OCI-LY7 (cell line): ENCODE measurements at regions not wholly inside any gene's neighbourhood (a gene's known extent, or its start where the extent isn't known, plus 50 kb on each side); places are given as distances from the start of the nearest gene placed in this dataset.

Experiments used
- BruUV-seq: library from RNA; stranded (reverse); fragments of 400-500 nt; replicated peaks from 2 replicates; lab custom pipeline; 2021; lab: Mats Ljungman, UMichigan
- CTCF ChIA-PET: fragments of 300-600 bp; sonication (Branson Sonifier 250); formaldehyde crosslinking; loops from one replicate; lab custom pipeline; 2022; ENCODE audit warnings: antibody characterized with exemption; ENCODE audit not compliant: unreplicated experiment; lab: Charles Lee
- POLR2A ChIA-PET: fragments of 300-600 bp; sonication (Branson Sonifier 250); formaldehyde crosslinking; loops from one replicate; lab custom pipeline; 2022; ENCODE audit warnings: antibody characterized with exemption; lab: Charles Lee
- DNase-seq: peaks from one replicate; pipeline ENCODE4 v3.0.0-alpha.2; 2015; ENCODE audit warnings: low spot score
- H2AFZ ChIP-seq: fragments of 200-600 bp; sonication (generic), shearing (Covaris generic); 2 replicates; pipeline ENCODE4 v1.6.1; 2014; ENCODE audit warnings: mild to moderate bottlenecking, antibody characterized with exemption, low read length, moderate library complexity
- H3K27ac ChIP-seq: fragments of 200-600 bp; sonication (generic); 2 replicates; pipeline ENCODE4 v1.5.1; 2014; ENCODE audit warnings: mixed run types, low read depth, mild to moderate bottlenecking, moderate library complexity, low read length, inconsistent platforms; ENCODE audit not compliant: poor library complexity, severe bottlenecking
- H3K36me3 ChIP-seq: fragments of 200-600 bp; sonication (generic); 2 replicates; pipeline ENCODE4 v1.6.1; 2014; ENCODE audit warnings: mild to moderate bottlenecking, antibody characterized with exemption, low read length, moderate library complexity, mixed read lengths; ENCODE audit not compliant: insufficient read depth
- H3K4me1 ChIP-seq: fragments of 200-600 bp; sonication (generic); 2 replicates; pipeline ENCODE4 v1.5.1; 2014; ENCODE audit warnings: mild to moderate bottlenecking, low read length; ENCODE audit not compliant: insufficient read depth, poor library complexity, severe bottlenecking
- H3K4me2 ChIP-seq: fragments of 200-600 bp; sonication (generic); 2 replicates; pipeline ENCODE4 v1.6.1; 2014; ENCODE audit warnings: mild to moderate bottlenecking, low read length
- H3K4me3 ChIP-seq: fragments of 200-600 bp; sonication (generic); 2 replicates; pipeline ENCODE4 v1.5.1; 2014; ENCODE audit warnings: mild to moderate bottlenecking, low read depth, low read length; ENCODE audit not compliant: poor library complexity, severe bottlenecking
- H3K79me2 ChIP-seq: fragments of 200-600 bp; sonication (generic); 2 replicates; pipeline ENCODE4 v1.6.1; 2016; ENCODE audit warnings: low read depth, mild to moderate bottlenecking, low read length, moderate library complexity, mixed read lengths; ENCODE audit not compliant: insufficient read depth
- H3K9me2 ChIP-seq: fragments of 200-600 bp; sonication (generic); 2 replicates; pipeline ENCODE4 v1.6.1; 2016; ENCODE audit warnings: mild to moderate bottlenecking, low read length, mixed read lengths; ENCODE audit not compliant: insufficient read depth
- H3K9me3 ChIP-seq: fragments of 200-600 bp; sonication (generic); 2 replicates; pipeline ENCODE4 v1.6.1; 2014; ENCODE audit warnings: mild to moderate bottlenecking, mixed run types, low read length, mixed read lengths
- H4K20me1 ChIP-seq: fragments of 200-600 bp; sonication (generic); 2 replicates; pipeline ENCODE4 v1.6.1; 2014; ENCODE audit warnings: mild to moderate bottlenecking, antibody characterized with exemption, low read length, moderate library complexity, mixed read lengths; ENCODE audit not compliant: insufficient read depth
- CTCF ChIP-seq: fragments of 200-600 bp; sonication (generic); conservative IDR thresholded peaks from 2 replicates; pipeline ENCODE4 v1.5.1; 2014; ENCODE audit warnings: mild to moderate bottlenecking, antibody characterized with exemption, low read length, moderate library complexity, mixed read lengths
- EZH2phosphoT487 ChIP-seq: fragments of 200-600 bp; sonication (generic); IDR thresholded peaks from 2 replicates; pipeline ENCODE4 v1.6.1; 2018; ENCODE audit warnings: low read depth, borderline replicate concordance, mild to moderate bottlenecking, mixed run types, antibody characterized with exemption, low read length, moderate library complexity, mixed read lengths
- intact Hi-C: fragments of 100-400 bp; cut with micrococcal nuclease; formaldehyde crosslinking; loops from one replicate; pipeline ENCODE4 v1.10.0; 2022; ENCODE audit not compliant: unreplicated experiment

GRCh38 chr20:6673071-6673470, 94.4 kb upstream of the BMP2 start:
- no peak overlapping the region for H3K27ac ChIP-seq
- no peaks in the 10 kb centered on the region for H3K9me2 ChIP-seq
- H3K79me2 ChIP-seq: no peaks in the 10 kb centered on the region
- ChIA-PET POLR2A (no interaction called here), CTCF (no interaction called here)
- H3K4me1 ChIP-seq: no peaks in the 10 kb centered on the region
- intact Hi-C loops: no loop called here
- BruUV-seq: no TSS peak
- no peak for DNase-seq
- no peak for TF ChIP-seq EZH2phosphoT487
- no peak for TF ChIP-seq CTCF
- H2AFZ ChIP-seq: no peak overlapping the region
- no peaks in the 10 kb centered on the region for H3K36me3 ChIP-seq
- no peaks in the 10 kb centered on the region for H3K9me3 ChIP-seq
- no peak overlapping the region for H3K4me2 ChIP-seq
- H4K20me1 ChIP-seq: no peaks in the 10 kb centered on the region
- H3K4me3 ChIP-seq: no peak overlapping the region

GRCh38 chr20:6671829-6672228, 95.7 kb upstream of the BMP2 start:
- H3K4me3 ChIP-seq: no peak overlapping the region
- POLR2A ChIA-PET: interaction anchor here (0.6 to 1.0 kb wide), 2 partner anchors 11 to 1242 kb away, joined by 3 to 4 read pairs; no protein-coding TSS in a partner anchor
- no peaks in the 10 kb centered on the region for H3K79me2 ChIP-seq
- H3K9me3 ChIP-seq: no peaks in the 10 kb centered on the region
- H3K27ac ChIP-seq: no peak overlapping the region
- no peak for TF ChIP-seq EZH2phosphoT487
- no peak for TF ChIP-seq CTCF
- no peak overlapping the region for H2AFZ ChIP-seq
- no peaks in the 10 kb centered on the region for H3K36me3 ChIP-seq
- no peaks in the 10 kb centered on the region for H4K20me1 ChIP-seq
- intact Hi-C loops: no loop called here
- H3K4me2 ChIP-seq: no peak overlapping the region
- DNase-seq: no peak
- H3K4me1 ChIP-seq: no peaks in the 10 kb centered on the region
- H3K9me2 ChIP-seq: no peaks in the 10 kb centered on the region
- CTCF ChIA-PET: no interaction called here
- no TSS peak for BruUV-seq

GRCh38 chr20:6668546-6668945, 98.9 kb upstream of the BMP2 start:
- H3K9me2 ChIP-seq: no peaks in the 10 kb centered on the region
- DNase-seq: no peak
- no peak for TF ChIP-seq EZH2phosphoT487
- no peak for TF ChIP-seq CTCF
- no peak overlapping the region for H2AFZ ChIP-seq
- H3K4me1 ChIP-seq: no peaks in the 10 kb centered on the region
- H3K27ac ChIP-seq: no peak overlapping the region
- no peaks in the 10 kb centered on the region for H4K20me1 ChIP-seq
- ChIA-PET CTCF (no interaction called here), POLR2A (interaction anchor here (0.7 kb wide), 1 partner anchor 9 kb away, joined by 3 read pairs; no protein-coding TSS in a partner anchor)
- H3K79me2 ChIP-seq: no peaks in the 10 kb centered on the region
- BruUV-seq: no TSS peak
- no peaks in the 10 kb centered on the region for H3K36me3 ChIP-seq
- intact Hi-C loops: no loop called here
- no peak overlapping the region for H3K4me3 ChIP-seq
- no peak overlapping the region for H3K4me2 ChIP-seq
- no peaks in the 10 kb centered on the region for H3K9me3 ChIP-seq
